LoVo (cell line): ENCODE measurements at regions not wholly inside any gene's neighbourhood (a gene's known extent, or its start where the extent isn't known, plus 50 kb on each side); places are given as distances from the start of the nearest gene placed in this dataset.

Experiments used
- DNase-seq: peaks from one replicate; pipeline ENCODE4 v3.0.0-alpha.2; 2016; ENCODE audit warnings: low spot score

DNA sequence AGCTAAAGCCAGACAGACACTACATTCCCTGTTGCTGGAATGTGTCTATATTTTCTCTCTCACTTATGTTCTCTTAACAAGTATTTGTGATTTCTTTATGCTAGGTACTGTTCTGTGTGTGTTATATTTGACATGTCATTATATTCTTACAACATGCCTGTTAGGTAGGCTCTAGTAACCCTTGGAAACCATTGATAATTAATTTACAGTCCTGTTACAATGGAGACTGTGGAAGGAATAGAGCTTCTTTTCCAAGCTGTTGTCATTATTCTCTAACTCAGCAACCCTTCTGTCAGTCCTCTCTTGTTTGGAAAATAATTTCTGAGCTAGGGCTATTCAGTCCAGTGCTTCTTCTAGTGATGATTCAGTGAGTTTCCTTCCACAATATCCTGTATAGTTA lies 419.1 kb upstream of the BOD1L1 start:
- no peak for DNase-seq

- DNase-seq: no peak
These were observed 420.3 kb upstream of the BOD1L1 start for GRCh38 chr4:14047840-14048239.

DNA sequence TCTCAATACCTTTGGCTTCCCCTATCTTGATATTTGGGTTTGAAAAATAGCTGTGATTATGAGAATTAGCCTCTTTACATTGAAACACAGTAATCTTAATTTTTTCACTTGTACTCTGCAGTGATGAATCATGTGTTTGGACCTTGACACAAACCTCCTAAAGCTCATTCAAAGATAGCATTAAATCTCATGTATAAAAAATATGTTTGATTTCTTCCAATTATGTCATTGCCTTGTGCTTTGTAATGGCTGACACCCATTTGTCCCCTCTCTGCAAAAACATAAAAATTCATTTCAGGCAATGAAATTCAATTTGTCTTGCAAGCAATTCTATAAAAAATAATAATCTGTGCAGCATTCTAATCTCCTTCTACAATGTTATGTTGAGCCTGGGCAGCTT lies 422.4 kb upstream of the BOD1L1 start:
- DNase-seq: no peak

GRCh38 chr4:14053291-14053690 lies 425.8 kb upstream of the BOD1L1 start:
- no peak for DNase-seq

GRCh38 chr4:14054391-14054790 lies 426.9 kb upstream of the BOD1L1 start:
- DNase-seq: no peak

DNA sequence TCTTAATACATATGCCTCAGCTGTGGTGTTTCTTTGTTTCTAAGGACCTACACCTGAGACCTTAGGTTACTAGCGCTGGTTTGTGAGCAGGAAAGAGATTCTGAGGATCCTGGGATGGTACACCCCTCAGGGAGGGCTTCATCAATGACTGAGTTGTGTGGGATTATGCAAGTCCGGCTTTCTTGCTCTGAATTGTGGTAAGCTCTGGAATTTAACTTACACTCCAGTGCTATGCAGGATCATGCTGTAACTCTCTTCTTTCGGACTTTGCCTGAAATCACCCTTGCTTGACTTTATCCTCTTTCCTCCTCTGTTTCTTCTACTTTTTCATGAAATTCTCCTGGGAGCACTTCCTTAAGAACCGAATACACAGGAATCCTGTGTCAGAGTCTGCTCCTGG lies 431.5 kb upstream of the BOD1L1 start:
- no peak for DNase-seq

DNA sequence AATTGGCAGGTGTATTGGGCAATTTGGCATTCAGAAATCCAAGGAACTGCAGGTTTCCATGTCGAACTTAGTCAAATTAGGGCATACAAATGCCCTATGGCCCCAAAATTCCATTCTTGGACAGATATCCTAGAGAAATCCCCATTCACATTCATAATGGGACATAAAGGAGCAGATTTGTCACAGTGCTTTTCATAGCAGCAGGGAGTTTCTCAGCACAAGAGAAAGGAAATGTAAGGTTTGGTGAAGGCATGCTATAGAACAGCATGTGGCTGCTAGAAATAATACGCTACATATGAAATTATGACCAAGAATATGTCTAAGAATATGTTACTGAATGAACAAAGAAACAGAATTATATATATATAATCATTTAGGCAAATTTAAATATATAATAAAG lies 437.5 kb upstream of the BOD1L1 start:
- DNase-seq: no peak

DNA sequence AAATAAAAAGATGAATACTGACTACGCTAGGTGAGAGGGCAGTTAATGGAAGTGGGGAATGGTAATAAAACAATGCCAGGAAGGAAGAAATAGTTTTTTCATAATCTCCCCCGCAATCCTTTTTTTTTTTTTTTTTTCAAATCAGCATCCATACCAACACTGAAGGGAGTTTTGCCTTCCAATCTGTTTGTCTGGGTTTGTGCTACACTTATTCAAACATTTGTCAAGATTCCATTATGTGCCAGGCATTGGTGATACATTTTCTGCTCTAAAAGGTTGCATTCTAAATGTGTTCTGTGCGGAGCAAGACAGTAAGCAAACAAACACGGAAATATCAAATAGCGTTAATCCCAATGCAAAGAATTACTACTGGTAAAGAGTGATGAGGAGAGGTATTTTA lies 437.9 kb upstream of the BOD1L1 start:
- no peak for DNase-seq

DNA sequence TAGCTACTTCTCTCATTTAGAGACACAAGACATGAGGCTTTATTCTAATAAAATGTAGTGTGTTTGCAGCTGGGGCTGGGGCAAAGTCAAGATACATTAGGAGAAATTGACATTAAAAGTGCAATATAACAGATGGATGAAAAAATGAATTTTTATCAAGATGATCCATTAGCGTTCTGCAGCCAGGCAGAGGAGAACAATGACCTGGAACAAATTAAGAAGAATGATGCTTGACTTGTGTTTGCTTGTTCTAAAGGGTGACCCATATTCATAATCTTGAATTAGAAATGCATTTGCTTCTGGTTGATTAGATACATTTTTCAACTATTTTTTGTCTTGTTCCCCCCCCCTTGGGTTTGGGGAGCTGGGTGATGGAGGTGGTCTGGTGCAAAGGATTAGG lies 439.5 kb upstream of the BOD1L1 start:
- DNase-seq: no peak

- no peak for DNase-seq
These were observed 442.4 kb upstream of the BOD1L1 start for GRCh38 chr4:14069886-14070285.

GRCh38 chr4:14070289-14070880 lies 442.9 kb upstream of the BOD1L1 start:
- DNase-seq: no peak

GRCh38 chr4:14072506-14072905 lies 445.0 kb upstream of the BOD1L1 start:
- DNase-seq: no peak

DNA sequence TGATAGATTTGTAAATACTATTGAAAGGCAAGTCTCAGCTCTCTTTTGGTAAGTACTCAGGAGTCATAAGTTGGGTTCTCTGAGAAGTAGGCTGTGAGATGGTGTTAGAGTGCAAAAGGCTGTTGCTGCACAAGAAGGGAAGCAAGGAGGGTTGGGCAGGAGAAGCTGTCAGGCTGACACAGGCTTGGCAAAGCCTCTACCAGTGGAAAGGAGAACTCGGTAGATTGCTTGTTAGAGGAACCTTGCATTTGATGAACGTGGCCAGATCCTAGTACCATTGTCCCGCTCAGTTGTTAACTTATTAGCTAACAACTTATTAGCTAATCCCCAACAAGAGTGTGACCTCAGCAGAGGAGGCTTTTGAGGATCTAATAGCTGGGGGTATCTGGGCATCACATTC lies 449.3 kb upstream of the BOD1L1 start:
- DNase-seq: no peak

DNA sequence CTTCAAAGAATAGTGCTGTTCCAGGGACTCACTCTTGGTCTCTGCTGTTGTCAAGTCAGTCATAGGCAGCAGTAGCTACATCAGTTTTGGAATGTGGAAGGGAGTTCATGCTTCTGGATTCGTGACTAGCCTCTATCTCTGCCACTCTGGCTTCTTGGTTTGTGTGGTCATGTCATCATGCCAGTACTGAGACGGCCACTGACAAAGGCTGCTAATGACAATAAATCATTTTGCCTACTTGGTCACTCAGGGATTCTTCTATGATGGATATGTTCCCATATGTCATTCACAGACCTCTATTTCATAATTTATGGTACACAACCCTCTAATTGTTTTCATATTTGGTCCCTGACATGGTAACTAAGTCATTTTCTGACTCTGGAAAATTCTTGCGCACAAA lies 450.8 kb upstream of the BOD1L1 start:
- no peak for DNase-seq

DNA sequence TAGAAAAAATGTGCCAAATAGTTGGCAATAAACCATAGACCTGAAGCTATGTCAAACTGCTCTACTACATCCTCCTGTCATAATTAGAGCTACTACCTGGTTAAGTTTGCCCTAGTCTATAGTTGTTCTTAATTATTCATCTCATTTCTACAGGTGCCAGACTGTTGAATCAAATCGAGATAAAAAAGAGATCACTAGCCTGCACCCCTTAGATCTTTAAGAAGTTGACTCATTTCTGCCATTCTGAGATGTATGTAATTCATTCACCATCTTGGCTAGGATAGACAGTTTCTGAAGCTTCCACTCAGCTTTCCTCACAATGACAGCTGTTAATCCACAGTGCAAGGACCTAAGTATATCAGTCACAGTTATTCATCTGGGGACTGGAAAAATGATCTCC lies 452.1 kb upstream of the BOD1L1 start:
- DNase-seq: no peak

- no peak for DNase-seq
These were observed 455.6 kb upstream of the BOD1L1 start for GRCh38 chr4:14083150-14083549.

DNA sequence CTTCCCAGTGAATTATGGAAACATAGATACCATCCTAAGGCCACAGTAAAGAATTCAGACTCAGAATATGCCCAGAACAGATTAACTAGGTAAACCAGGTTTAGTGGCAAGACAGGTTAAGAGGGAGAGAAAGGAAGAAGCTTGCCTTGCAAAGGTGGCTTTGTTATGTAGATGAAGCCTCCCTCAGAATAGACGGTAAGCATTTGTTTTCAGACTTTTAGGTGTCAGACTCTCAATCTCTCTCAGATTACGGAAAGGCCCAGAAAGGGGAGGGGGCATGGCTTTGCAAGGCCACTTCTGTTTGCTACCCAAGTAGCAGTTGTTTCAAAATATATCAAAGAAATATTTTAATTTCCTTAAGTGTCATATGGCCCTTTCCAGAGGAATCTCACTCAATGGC lies 457.1 kb upstream of the BOD1L1 start:
- DNase-seq: no peak

DNA sequence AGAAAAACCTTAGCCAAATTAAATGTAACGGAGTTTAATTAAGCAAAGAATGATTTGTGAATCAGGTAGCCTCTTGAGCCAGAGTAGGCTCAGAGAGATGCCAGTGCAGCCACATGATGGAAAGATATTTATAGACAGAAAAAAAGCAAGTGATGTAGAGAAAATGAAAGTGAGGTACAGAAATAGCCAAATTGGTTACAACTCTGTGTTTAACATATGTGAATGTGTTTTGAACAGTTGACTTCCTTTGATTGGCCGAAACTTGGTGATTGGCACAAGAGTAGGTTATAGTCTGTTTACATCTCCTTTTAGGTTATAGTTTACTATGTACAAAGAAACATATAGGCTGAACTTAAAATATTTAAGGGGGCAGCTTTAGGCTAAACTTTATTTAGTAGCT lies 459.9 kb upstream of the BOD1L1 start:
- DNase-seq: no peak

GRCh38 chr4:14087921-14088320 lies 460.4 kb upstream of the BOD1L1 start:
- DNase-seq: no peak

- no peak for DNase-seq
These were observed 464.0 kb upstream of the BOD1L1 start for GRCh38 chr4:14091531-14091930.

- no peak for DNase-seq
These were observed 464.4 kb upstream of the BOD1L1 start for GRCh38 chr4:14091966-14092365.

GRCh38 chr4:14092741-14093140 lies 465.2 kb upstream of the BOD1L1 start:
- DNase-seq: no peak

DNA sequence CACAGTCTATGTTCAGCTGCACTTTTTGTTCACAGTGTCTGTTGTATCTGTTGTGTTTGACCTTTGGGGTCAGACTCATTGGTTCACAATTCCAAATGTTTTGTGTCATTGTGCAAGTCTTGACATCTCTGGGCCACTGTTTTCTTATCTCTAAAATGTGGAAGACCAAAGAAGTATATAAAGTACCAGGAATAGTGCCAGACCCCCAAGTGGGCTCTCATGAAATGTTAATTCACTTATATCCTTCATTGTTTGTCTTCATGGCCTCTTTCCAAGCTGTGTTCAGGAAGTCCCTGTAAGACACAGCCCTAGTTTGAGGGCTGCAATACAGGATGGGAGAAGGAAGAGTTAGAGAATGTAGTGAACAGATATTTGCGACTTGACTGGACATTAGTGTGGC lies 468.3 kb upstream of the BOD1L1 start:
- no peak for DNase-seq

- DNase-seq: no peak
These were observed 469.0 kb upstream of the BOD1L1 start for GRCh38 chr4:14096396-14096965.

DNA sequence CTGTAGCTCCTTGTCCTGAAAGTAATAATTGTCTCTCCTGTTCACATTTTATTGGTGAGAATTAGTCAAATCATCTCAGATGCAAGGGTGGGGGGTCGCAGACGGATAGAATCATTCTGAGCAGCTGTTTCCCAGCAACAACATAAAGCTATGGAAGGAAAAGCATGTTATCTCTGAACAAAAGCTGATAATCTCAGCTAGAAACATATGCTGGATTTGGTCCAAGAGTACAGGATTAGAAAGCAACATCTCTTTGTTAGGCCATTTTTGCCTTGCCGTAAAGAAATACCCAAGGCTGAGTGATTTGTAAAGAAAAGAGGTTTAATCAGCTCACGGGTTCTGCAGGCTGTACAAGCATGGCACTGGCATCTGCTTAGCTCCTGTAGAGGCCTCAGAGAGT lies 472.8 kb upstream of the BOD1L1 start:
- DNase-seq: no peak
